KG1 (cell line): ENCODE measurements at regions not wholly inside any gene's neighbourhood (a gene's known extent, or its start where the extent isn't known, plus 50 kb on each side); places are given as distances from the start of the nearest gene placed in this dataset.

Experiments
- DNase-seq: peaks from one replicate; lab custom pipeline; 2025; lab: John Stamatoyannopoulos, UW

GRCh38 chr5:89273289-89273688 is 390.3 kb upstream of the MEF2C start:
- DNase-seq, result no peak

GRCh38 chr5:89270901-89271300 is 387.9 kb upstream of the MEF2C start:
- DNase-seq, result no peak

DNA sequence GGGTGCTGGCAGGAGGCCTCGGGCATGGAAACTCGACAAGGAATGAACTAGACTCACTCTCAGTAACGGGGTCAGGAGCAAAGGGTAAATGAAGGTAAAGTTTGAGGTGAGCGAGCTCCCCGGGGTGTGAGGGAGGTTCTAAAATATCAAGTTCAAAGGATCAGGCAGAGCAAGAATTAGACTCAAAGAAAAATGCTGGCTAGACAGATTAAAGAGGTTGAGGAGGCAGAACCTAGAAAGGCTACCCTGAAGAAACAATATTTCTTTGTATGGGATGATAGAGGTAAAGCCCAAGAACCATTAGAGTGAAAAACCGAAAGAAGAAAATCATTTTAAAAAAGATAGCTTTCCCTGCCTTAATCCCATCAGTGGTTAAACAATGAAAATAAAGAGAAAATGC is 386.7 kb upstream of the MEF2C start:
- DNase-seq, result no peak

- peak; percentile 11 for DNase-seq
These were observed 385.5 kb upstream of the MEF2C start for GRCh38 chr5:89268460-89268859.

DNA sequence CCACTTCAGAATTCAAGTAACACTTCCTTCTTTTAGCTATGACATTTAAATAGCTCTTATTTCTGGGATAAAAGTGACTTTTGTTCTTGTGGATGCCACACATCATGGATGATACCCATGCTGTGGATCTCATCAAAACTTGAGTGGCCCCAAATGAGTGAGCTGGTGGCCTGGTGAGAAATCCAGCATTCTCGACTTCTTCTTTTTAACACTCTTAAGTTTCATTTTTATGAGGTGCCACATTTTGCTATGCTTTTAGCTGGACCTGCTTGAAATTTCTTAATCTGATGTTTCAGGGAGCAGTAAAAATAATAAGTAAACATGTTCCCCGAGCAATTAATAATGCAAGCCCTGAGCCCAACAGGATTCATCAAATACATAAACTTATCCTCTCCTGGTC is 384.8 kb upstream of the MEF2C start:
- no peak for DNase-seq

DNA sequence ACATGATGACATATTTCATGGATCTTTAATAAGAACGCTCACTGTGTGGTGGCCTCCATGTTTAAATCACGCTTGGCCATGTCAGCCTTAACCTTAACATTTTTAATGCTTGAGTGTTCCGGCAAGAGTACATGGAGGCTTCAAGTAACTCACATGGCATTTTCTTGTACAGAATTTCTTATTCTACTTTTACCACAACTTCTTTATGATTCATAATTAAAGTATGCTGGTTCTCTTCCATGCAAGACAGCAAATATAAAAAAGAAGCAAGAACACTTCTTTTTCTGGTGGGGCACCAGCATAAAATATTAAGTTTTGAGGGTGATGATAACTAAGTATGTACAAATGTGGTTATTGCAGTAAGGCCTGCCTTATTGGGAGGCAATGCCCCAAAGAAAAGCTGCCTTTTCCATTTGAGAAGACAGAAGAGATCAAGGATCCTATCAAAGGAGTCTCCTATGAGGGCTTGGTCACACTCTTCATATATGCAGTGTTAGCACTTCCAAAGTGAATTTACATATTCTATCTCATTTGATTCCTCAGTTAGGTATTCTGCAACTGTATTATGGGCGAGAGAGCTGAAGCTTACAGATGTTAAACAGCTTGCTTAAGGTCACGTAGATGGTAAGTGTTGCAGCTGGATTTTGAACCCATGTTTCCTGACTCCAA is 382.7 kb upstream of the MEF2C start:
- no peak for DNase-seq

GRCh38 chr5:89263846-89264245 is 380.9 kb upstream of the MEF2C start:
- no peak for DNase-seq

GRCh38 chr5:89262030-89262429 is 379.0 kb upstream of the MEF2C start:
- no peak for DNase-seq

GRCh38 chr5:89260254-89260653 is 377.3 kb upstream of the MEF2C start:
- no peak for DNase-seq

DNA sequence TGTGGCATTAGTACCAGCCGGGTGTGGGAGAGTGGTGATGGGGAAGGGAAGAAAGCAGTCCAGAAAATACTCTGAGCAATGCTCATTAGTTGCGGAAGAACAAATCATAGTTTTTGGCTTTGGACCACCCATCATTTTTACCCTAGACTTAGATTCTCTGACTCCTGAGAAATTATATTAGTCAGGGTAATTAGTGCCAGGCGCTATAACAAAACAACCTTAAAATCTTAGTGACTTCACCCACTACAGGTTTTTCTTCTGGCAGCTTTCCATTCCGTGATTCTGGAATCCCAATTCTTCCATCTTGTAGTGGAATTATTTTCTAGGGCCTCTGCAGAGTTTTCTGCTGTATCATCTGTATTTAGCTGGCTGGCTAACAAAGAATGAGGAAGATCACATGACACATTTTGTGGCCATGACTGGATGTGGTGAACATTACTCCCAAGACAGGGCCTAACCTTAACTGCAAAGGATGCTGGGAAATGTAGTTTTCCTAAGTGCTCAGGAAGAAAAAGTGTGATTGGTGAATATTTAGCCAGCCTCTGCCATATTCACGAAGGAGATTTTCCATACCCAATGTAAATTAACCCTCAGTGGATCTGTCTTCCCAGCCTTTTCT is 373.0 kb upstream of the MEF2C start:
- no peak for DNase-seq

DNA sequence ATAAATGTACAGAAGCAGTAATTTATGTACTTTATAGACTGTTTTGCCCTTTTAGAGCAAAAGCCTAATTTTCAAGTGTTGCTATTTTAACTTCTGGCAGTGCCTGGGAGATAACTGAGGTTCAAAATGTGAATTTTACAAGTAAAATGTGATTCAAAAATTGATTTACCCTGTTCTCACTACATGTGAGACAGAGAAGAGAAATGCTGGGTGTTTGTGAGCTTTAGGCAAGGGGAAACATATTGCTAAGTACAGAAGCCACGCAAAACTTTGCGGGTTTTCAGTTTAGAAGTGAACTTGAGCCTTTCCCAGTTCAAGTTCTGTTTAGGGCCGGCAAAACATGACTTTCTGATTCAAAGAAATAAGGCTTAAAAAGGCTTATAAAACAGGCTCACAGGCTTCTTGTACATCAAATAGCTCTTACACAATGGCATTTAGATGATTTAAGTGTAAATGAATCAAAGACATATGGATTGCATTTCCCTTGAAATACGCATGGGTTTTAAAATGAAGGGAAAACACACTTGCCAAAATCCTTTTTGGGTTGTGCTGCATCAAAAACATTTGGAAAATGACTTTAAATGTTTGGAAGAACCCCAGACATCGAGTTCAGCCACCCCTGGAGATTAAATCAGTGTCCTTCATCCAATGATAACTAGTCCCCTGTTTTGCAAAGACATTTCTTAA is 370.8 kb upstream of the MEF2C start:
- no peak for DNase-seq

DNA sequence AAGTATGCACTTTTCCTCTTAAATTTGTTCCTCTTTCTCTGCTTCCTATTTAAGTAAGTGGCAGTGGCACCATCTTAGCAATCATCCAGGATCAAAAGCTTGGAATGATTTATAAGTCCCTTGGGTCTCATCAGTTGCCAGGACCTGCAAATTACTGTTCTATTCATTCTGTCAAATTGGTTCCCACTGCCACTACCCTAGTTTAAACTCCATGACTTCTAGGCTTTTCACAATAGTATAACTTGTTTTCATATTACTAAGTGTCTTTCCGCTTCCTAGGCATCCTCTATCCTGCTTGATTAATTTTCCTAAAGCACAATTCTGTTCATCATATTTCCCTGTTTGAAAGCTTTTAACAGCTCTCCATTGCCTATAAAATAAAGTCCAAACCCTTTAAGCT is 363.9 kb upstream of the MEF2C start:
- no peak for DNase-seq

- no peak for DNase-seq
These were observed 363.3 kb upstream of the MEF2C start for GRCh38 chr5:89246252-89246651.

DNA sequence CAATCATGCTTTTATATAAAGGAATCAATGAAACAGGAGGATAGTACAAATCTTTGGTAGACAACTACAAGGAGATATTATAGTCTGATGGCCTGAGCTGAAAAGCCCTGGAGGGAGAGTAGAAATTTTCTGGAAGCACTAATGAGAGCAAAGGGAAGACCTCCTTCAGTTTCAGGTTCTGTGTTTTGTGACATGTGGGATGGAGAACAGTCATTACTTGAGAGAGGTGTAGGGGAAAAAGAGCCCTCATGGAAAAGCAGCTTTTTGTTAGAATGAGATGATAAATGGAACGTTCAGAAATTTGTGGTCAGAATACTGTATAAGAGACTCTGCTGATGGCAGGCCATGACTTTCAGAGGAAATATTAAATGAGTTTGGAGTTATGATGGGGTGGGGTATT is 360.6 kb upstream of the MEF2C start:
- DNase-seq, result no peak

GRCh38 chr5:89241186-89241585 is 358.2 kb upstream of the MEF2C start:
- DNase-seq, result no peak

- no peak for DNase-seq
These were observed 353.9 kb upstream of the MEF2C start for GRCh38 chr5:89236900-89237299.

GRCh38 chr5:89233462-89233861 is 350.5 kb upstream of the MEF2C start:
- DNase-seq, result no peak

DNA sequence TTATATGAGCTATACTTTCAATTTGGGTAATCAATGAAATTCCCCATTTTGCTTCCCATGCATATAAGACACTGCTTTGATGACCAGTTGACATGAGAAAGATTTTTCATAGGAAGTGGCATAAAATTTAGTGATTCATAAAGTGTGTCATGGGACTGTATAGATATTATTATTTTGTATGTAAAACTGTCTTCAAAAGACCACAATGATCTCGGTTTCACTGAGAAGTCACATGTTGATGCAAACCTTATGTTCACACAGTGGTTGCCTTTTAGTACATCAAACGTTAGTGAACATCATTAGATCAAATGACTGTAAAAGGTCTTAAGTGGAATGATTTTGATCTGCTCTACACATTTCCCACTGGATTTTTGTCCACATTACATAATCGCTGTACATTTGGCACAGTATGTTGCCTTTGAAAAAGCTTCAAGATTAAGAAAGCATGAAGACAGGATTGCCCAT is 349.2 kb upstream of the MEF2C start:
- DNase-seq, result no peak

GRCh38 chr5:89230178-89230577 is 347.2 kb upstream of the MEF2C start:
- no peak for DNase-seq

DNA sequence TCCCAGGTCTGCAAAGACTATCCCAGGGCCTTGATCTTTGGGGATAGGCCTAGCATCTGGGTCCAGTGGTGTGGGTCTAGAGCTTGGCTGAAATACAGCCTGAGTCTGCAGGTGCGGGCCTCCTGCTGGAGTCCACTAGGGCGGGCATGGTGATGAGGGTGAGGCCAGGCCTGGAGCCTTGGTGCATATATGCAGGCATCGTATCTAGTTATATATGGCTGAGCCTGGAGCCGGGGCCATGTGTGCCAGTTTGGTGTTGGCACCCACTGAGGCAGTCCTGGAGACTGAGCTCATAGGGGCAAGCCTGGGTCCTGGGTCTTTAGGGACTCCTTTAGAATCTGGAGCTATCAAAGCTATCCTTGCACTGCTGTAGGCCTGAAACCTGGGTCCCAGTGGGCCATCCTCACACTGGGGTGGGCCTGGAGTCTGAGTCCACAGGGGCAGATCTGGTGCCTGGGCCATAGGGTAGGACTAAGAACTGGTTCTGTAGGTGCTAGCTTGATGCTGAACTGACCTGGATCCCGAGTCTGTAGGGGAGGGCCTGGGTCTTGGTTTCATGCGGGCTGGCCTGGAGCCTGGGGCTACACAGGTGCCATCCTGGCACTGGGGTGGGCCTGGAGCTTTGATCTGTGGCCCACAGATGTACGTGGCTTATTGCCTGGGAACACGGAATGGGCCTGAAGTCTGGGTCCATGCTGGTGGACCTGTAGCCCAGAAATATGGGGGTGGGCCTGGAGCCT is 346.5 kb upstream of the MEF2C start:
- no peak for DNase-seq

- no peak for DNase-seq
These were observed 345.4 kb upstream of the MEF2C start for GRCh38 chr5:89228355-89228754.

- no peak for DNase-seq
These were observed 335.4 kb upstream of the MEF2C start for GRCh38 chr5:89218364-89218763.

DNA sequence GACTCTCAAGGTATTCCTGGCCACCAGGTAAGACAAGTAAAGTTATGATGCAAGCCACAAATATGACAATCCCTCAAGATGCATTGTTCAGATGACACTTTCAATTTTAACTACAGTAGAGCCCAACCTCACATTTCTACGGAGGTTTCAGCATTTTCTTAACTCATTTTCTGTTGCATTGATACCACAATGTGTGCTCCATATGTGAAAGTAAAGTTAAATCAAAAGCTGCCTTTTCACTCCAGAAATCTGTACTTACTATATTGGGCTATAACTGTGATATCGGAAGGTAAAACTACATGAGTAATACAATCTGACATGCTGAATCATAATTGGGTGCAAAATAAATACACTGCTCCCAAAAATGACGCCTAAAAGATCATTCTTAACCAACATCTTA is 333.6 kb upstream of the MEF2C start:
- no peak for DNase-seq
